HFFc6 (cell line): ENCODE measurements at regions not wholly inside any gene's neighbourhood (a gene's known extent, or its start where the extent isn't known, plus 50 kb on each side); places are given as distances from the start of the nearest gene placed in this dataset.

ENCODE experiments used
- DNase-seq: peaks from one replicate; pipeline ENCODE4 v3.0.0-alpha.2; 2018
- H3K27ac Mint-ChIP-seq: 2 replicates; pipeline ENCODE4 v1.8.0; 2020; ENCODE audit warnings: mild to moderate bottlenecking, mixed read lengths
- H3K27me3 Mint-ChIP-seq: 2 replicates; pipeline ENCODE4 v1.8.0; 2021; ENCODE audit warnings: mild to moderate bottlenecking, moderate library complexity, mixed read lengths; ENCODE audit not compliant: insufficient read depth
- H3K36me3 Mint-ChIP-seq: 2 replicates; pipeline ENCODE4 v1.8.0; 2021; ENCODE audit warnings: low read depth, mixed read lengths
- H3K4me1 Mint-ChIP-seq: 2 replicates; pipeline ENCODE4 v1.8.0; 2020; ENCODE audit warnings: low read depth, mixed read lengths
- H3K4me3 Mint-ChIP-seq: 2 replicates; pipeline ENCODE4 v1.8.0; 2020; ENCODE audit warnings: mild to moderate bottlenecking, moderate library complexity, mixed read lengths
- H3K9me3 Mint-ChIP-seq: 2 replicates; pipeline ENCODE4 v1.8.0; 2020; ENCODE audit warnings: mild to moderate bottlenecking, mixed read lengths
- TF ChIP-seq, protein P1 (sequence below): fragments of 200-600 bp; sonication (generic); IDR thresholded peaks from 2 replicates; pipeline ENCODE4 v1.5.0; 2021; ENCODE audit warnings: antibody characterized with exemption, mild to moderate bottlenecking

DNA sequence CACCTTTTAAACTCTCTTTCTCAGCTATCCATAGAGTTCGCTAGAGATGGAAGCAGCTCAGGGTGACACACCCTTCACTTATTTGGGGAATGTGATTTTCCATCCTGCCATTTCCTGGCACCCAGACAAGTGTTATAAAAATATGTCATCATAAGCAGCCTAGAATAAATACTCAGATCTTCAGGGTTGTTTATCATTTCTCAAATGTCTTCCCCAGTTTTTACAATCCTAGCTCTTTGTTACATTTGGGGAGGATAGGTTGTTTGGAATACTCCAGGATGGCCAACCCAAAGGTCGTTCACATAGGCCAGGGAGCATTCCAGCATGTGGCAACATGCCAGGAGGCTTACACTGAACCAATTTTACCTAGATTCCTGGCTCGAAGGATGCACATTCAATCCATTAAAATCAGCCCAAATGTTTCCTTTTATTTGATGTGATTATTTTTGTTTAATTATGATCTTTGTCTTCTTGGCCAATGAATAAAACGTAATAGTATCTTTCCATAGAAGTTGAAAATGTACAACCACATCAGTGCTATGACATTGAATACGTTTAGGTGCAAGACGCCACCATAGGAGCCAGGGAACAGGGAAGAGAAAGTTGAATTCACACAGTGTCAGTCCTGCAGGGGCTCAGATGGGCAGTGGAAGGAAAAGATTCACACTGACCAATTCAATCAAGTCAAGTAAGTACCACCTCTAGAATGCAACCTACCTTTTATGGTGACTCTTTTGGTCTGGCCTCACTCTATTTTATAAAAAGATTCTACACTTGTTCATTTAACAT lies 537.7 kb upstream of the MDFIC2 start:
- Mint-ChIP-seq H3K27ac (peak overlapping the region; percentile 61), H3K4me1 (peaks cover 64% of the 10 kb centered on the region), H3K36me3 (peaks cover 7% of the 10 kb centered on the region; the same call in 1 of the 2 replicates), H3K4me3 (peak overlapping the region; percentile 11), H3K9me3 (peaks cover 6% of the 10 kb centered on the region; the same call in 1 of the 2 replicates), H3K27me3 (no peaks in the 10 kb centered on the region)
- DNase-seq = peak; percentile 87
- TF ChIP-seq, protein P1, sequence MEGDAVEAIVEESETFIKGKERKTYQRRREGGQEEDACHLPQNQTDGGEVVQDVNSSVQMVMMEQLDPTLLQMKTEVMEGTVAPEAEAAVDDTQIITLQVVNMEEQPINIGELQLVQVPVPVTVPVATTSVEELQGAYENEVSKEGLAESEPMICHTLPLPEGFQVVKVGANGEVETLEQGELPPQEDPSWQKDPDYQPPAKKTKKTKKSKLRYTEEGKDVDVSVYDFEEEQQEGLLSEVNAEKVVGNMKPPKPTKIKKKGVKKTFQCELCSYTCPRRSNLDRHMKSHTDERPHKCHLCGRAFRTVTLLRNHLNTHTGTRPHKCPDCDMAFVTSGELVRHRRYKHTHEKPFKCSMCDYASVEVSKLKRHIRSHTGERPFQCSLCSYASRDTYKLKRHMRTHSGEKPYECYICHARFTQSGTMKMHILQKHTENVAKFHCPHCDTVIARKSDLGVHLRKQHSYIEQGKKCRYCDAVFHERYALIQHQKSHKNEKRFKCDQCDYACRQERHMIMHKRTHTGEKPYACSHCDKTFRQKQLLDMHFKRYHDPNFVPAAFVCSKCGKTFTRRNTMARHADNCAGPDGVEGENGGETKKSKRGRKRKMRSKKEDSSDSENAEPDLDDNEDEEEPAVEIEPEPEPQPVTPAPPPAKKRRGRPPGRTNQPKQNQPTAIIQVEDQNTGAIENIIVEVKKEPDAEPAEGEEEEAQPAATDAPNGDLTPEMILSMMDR = no peak

DNA sequence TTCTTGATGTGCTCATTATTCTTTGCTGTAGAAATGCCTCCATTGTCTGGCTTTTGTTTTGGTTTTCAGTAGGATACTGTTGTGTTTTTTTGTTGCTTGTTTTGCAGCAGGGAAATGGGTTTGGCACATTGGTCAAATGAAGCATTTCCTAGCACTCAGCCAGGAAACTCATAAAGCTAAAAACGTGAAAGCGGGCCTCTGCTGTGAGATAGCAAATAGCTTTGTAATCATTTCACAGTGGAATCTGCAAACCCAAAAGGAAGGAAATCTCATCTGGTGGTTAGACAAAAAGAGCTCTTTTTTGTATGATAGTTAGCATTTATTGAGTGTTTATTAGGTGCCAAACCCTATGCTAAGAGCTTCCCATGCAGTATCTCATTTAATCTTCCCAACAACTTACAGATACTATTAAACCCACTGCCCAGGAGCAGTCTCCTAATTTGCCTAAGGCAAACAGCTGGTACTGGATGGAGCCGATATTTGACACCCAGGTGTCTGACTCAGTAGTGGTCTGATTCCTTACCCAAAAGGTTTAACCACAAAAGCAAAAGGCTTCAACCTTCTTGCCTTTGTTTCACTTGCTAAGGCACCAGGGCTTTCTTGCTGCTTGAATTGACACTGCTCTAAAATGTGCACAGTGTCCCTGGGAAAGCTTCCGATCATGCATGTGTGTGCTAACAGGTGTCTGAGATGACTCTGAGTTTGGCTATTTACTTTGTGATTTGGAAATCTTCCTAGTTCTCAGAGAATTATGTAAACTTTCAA lies 527.9 kb upstream of the MDFIC2 start:
- Mint-ChIP-seq H3K4me1 (peaks cover 15% of the 10 kb centered on the region), H3K36me3 (no peaks in the 10 kb centered on the region), H3K27me3 (peaks cover 2% of the 10 kb centered on the region; the same call in 1 of the 2 replicates), H3K9me3 (no peaks in the 10 kb centered on the region), H3K4me3 (no peak overlapping the region), H3K27ac (no peak overlapping the region)
- DNase-seq = no peak
- TF ChIP-seq, protein P1 = no peak

DNA sequence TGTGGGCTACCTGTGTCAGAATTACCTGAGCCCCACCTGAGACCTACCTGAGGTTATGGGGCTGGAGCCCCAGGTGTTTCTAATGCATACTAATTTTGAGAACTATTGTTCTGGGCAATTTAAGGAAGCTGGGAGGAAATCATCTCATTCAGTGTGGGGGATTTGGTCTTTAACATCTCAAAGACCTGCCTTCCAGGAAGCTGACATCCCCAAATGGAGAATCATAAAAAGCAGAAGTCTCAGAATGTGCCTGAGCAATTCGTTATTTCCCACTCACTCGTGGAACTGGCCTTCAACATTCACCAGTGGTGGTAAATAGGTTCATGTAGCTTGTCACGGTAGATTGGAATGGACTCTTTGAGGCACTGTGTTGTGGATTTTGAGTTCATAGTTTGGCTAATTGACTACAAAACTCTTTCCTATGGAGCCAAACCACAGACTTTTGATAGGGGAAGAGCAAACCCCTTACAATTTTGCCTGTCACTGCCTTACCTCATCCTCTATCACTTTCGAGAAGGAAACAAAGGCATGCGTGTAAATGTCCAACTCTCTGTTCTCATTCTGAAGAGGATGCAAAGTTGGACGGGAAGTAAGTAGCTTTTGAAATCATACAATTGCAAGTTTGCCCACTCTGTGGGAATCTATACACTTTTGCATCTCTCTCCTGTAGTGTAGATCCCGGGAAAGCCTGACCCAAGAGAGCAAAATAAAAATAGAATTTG lies 521.0 kb upstream of the MDFIC2 start:
- no peak for DNase-seq
- H3K4me3 Mint-ChIP-seq = no peak overlapping the region
- H3K4me1 Mint-ChIP-seq = peaks cover 31% of the 10 kb centered on the region
- no peaks in the 10 kb centered on the region for H3K36me3 Mint-ChIP-seq
- H3K27ac Mint-ChIP-seq = peak overlapping the region; percentile 55; the same call in 1 of the 2 replicates
- TF ChIP-seq, protein P1 = no peak
- H3K27me3 Mint-ChIP-seq = no peaks in the 10 kb centered on the region
- H3K9me3 Mint-ChIP-seq = no peaks in the 10 kb centered on the region

DNA sequence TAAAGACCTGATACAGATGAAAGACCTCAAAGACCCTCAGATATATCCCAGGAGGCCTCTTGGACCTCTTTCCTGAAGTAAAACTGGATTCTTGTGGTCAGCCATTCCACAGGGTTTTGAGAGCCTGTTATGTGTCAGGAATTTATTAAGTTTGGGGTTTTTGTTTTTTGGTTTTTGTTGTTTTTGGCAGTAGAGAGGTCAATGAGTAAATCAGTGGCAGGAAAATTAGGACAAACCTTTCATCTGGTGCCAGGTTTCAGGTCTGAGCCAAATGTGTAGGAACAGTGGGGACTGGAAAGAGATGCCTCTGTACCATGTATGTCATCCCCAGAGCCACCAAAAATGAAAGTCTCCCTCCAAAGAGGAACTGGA lies 520.4 kb upstream of the MDFIC2 start:
- Mint-ChIP-seq H3K9me3 (no peaks in the 10 kb centered on the region), H3K27ac (peak overlapping the region; percentile 55), H3K4me3 (0 out of 2 replicates have a peak overlapping the region, but pooled peaks have one; percentile 1), H3K36me3 (no peaks in the 10 kb centered on the region), H3K27me3 (no peaks in the 10 kb centered on the region), H3K4me1 (peaks cover 34% of the 10 kb centered on the region)
- TF ChIP-seq, protein P1 = no peak
- peak; percentile 50 for DNase-seq

DNA sequence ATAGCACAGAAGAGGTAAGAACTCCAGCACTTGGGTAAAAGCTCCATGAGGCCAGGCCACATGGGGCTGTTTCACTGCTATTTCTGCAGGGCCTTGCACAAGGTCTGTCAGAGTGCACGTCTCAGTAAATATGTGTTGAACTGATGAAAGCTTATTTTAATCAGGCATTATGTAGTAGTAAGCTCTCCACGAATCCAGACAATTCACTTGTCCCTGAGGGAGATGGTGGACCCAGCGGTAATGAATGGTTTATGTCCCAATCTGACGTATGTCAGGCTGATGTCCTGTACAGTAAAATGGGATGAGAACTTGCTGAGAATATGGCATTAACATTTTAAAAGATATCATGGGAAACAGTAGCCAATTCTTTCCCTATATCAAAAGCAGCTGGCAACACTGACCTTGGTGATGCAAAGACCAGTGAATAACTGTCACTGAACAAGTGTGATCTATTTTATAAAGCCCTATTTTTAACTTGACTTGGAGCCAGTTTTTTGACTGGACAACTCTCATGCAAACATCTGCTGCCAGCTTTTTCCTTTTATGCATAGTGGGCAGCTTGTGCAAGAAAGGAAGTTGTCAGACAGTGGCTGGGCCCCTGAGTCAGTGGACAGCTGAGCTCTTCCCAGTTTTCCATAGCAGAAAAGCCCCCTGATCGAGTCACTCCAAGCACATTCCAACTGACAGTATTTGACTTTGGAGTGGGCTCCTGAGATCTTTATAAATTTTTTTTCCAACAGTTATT lies 519.8 kb upstream of the MDFIC2 start:
- TF ChIP-seq, protein P1 = no peak
- peak overlapping the region; percentile 55 for H3K27ac Mint-ChIP-seq

More for the DNA sequence above, 519.8 kb upstream of the MDFIC2 start:
- H3K27me3 Mint-ChIP-seq = no peaks in the 10 kb centered on the region
- H3K36me3 Mint-ChIP-seq = no peaks in the 10 kb centered on the region
- no peak overlapping the region for H3K4me3 Mint-ChIP-seq
- peaks cover 34% of the 10 kb centered on the region for H3K4me1 Mint-ChIP-seq
- peak; percentile 82 for DNase-seq
- H3K9me3 Mint-ChIP-seq = no peaks in the 10 kb centered on the region
